ENCODE measurements at regions not wholly inside any gene's neighbourhood (a gene's known extent, or its start where the extent isn't known, plus 50 kb on each side); places are given as distances from the start of the nearest gene placed in this dataset.

GRCh38 chr4:141390571-141390970, 169.9 kb downstream of the ZNF330 start:
- Histone ChIP-seq H3K9me3 (replicated peaks; ENCODE audit: control insufficient read depth, insufficient read depth, low read length) (no peaks in the 10 kb centered on the region), H2AFZ (ENCODE audit: low read depth, low read length) (no peak overlapping the region)
- dilution Hi-C loops (cut with MboI; ENCODE audit: extremely low pct_ligation_motif_present, low sequenced_read_pairs): no loop called here

More at GRCh38 chr4:141390571-141390970, 169.9 kb downstream of the ZNF330 start:
- Histone ChIP-seq H3K4me3 (replicated peaks in 1 of 3; ENCODE audit: insufficient read depth in 1 of 3, low read depth in 1 of 3, low read length in 3 of 3) (no peak overlapping the region), H3K27ac (ENCODE audit: insufficient read depth, low read depth, low read length) (no peak overlapping the region), H3K4me2 (ENCODE audit: insufficient read depth, low read length) (no peak overlapping the region), H3K36me3 (ENCODE audit: control insufficient read depth in 2 of 2, extremely low read depth in 1 of 2, insufficient read depth in 2 of 2, low read length in 2 of 2) (no peaks in the 10 kb centered on the region), H3K79me2 (ENCODE audit: control insufficient read depth, insufficient read depth, low read length) (no peaks in the 10 kb centered on the region), H3K9ac (replicated peaks; ENCODE audit: extremely low read depth, insufficient read depth, low read length) (no peak overlapping the region), H3K27me3 (ENCODE audit: control insufficient read depth in 2 of 2, insufficient read depth in 2 of 2, low read length in 2 of 2) (no peaks in the 10 kb centered on the region), H3K4me1 (ENCODE audit: control insufficient read depth, extremely low read depth, insufficient read depth, low read length) (no peaks in the 10 kb centered on the region), H4K20me1 (replicated peaks; ENCODE audit: control insufficient read depth, extremely low read depth, insufficient read depth, low read length) (no peaks in the 10 kb centered on the region), H3K9me1 (replicated peaks; ENCODE audit: control insufficient read depth, extremely low read depth, insufficient read depth, low read length) (no peaks in the 10 kb centered on the region)
- intact Hi-C loops (cut with micrococcal nuclease): no loop called here
- ChIA-PET POLR2A (no interaction called here), CTCF (no interaction called here)
- FAIRE-seq (no peak), DNase-seq (ENCODE audit: low read depth, low spot score) (no peak)
- TF ChIP-seq MYC (IDR thresholded peaks at IDR 0.05; ENCODE audit: low read depth, low read length) (no peak), POLR2A (IDR thresholded peaks at IDR 0.05; ENCODE audit: low read depth, low read length) (no peak), GATA2 (IDR thresholded peaks at IDR 0.05; ENCODE audit: insufficient read depth, insufficient read length, low read depth, low read length) (no peak), FOS (IDR thresholded peaks at IDR 0.05; ENCODE audit: borderline replicate concordance, insufficient read depth, low read length) (no peak), MAX (IDR thresholded peaks at IDR 0.05; ENCODE audit: insufficient read depth, insufficient read length) (no peak), POLR2AphosphoS5 (IDR thresholded peaks at IDR 0.05; ENCODE audit: insufficient read depth, low read depth, low read length) (no peak), EZH2 (IDR thresholded peaks at IDR 0.05; ENCODE audit: borderline replicate concordance, low read depth, low read length, severe bottlenecking) (no peak), JUN (IDR thresholded peaks at IDR 0.05; ENCODE audit: borderline replicate concordance, insufficient read depth, insufficient read length, low read depth) (no peak), CTCF (IDR thresholded peaks at IDR 0.05; ENCODE audit: extremely low read depth in 1 of 2, insufficient read depth in 1 of 2, low read depth in 1 of 2, low read length in 2 of 2) (no peak)
- BruUV-seq (replicated peaks): no TSS peak
